SU-DHL-6 (cell line): ENCODE measurements at regions not wholly inside any gene's neighbourhood (a gene's known extent, or its start where the extent isn't known, plus 50 kb on each side); places are given as distances from the start of the nearest gene placed in this dataset.
A peak's percentile ranks its signal among the peaks of the same experiment; 100 is the strongest.

Experiments used
- H2AFZ ChIP-seq: fragments of 200-600 bp; sonication (generic); 2 replicates; pipeline ENCODE4 v1.6.1; 2014; ENCODE audit warnings: low read depth, mild to moderate bottlenecking, moderate library complexity, mixed read lengths, antibody characterized with exemption, low read length; ENCODE audit not compliant: severe bottlenecking
- H3F3A ChIP-seq: fragments of 200-600 bp; shearing (Covaris generic); 2 replicates; pipeline ENCODE4 v1.6.0; 2016; ENCODE audit warnings: antibody characterized with exemption, mild to moderate bottlenecking; ENCODE audit not compliant: insufficient read depth
- H3K27ac ChIP-seq: fragments of 200-600 bp; sonication (generic); 2 replicates; pipeline ENCODE4 v1.5.1; 2016; ENCODE audit warnings: low read depth, mild to moderate bottlenecking, low read length, moderate library complexity, mixed read lengths
- H3K27me3 ChIP-seq: fragments of 200-600 bp; sonication (generic), shearing (Covaris generic); 2 replicates; pipeline ENCODE4 v1.6.0; 2014; ENCODE audit warnings: mild to moderate bottlenecking, low read length
- H3K36me3 ChIP-seq: fragments of 200-600 bp; sonication (generic); 2 replicates; pipeline ENCODE4 v1.6.1; 2014; ENCODE audit warnings: mild to moderate bottlenecking, low read length, mixed read lengths
- H3K4me2 ChIP-seq: fragments of 300-600, 200-600 bp; shearing (Covaris generic), sonication (generic); 2 replicates; pipeline ENCODE4 v1.6.0; 2014; ENCODE audit warnings: low read length, low read depth, mild to moderate bottlenecking; ENCODE audit not compliant: poor library complexity, severe bottlenecking
- H3K4me3 ChIP-seq: fragments of 200-600 bp; sonication (generic); 2 replicates; pipeline ENCODE4 v1.5.1; 2014; ENCODE audit warnings: antibody characterized with exemption, low read length, mild to moderate bottlenecking, mixed read lengths; ENCODE audit not compliant: insufficient read depth, poor library complexity, severe bottlenecking
- H3K79me2 ChIP-seq: fragments of 200-600 bp; sonication (generic); 2 replicates; pipeline ENCODE4 v1.6.1; 2014; ENCODE audit warnings: mild to moderate bottlenecking, low read length, moderate library complexity; ENCODE audit not compliant: insufficient read depth
- H3K9ac ChIP-seq: fragments of 200-600 bp; sonication (generic); 2 replicates; pipeline ENCODE4 v1.7.0; 2014; ENCODE audit warnings: mild to moderate bottlenecking, low read length
- H3K9me2 ChIP-seq: fragments of 200-600 bp; sonication (generic); replicated peaks from 2 replicates; pipeline ENCODE4 v1.6.1; 2014; ENCODE audit warnings: low read length; ENCODE audit not compliant: insufficient read depth
- H3K9me3 ChIP-seq: fragments of 200-600 bp; sonication (generic); 2 replicates; pipeline ENCODE4 v1.6.1; 2014; ENCODE audit warnings: low read length, mixed read lengths; ENCODE audit not compliant: insufficient read depth
- H4K20me1 ChIP-seq: fragments of 200-600 bp; sonication (generic); 2 replicates; pipeline ENCODE4 v1.6.1; 2014; ENCODE audit warnings: low read depth, mild to moderate bottlenecking, antibody characterized with exemption, low read length, moderate library complexity, mixed read lengths
- EZH2phosphoT487 ChIP-seq: fragments of 200-600 bp; sonication (generic), shearing (Covaris generic); conservative IDR thresholded peaks from 2 replicates; pipeline ENCODE4 v1.6.1; 2018; ENCODE audit warnings: mild to moderate bottlenecking, antibody characterized with exemption, low read length, moderate library complexity, mixed read lengths
- TF ChIP-seq, protein P1 (sequence below): fragments of 200-600 bp; sonication (generic); IDR thresholded peaks from one replicate; pipeline ENCODE4 v1.5.1; 2017; ENCODE audit warnings: antibody characterized with exemption, mild to moderate bottlenecking, low read length, moderate library complexity; ENCODE audit not compliant: insufficient read depth, poor library complexity, severe bottlenecking

- no peak for TF ChIP-seq EZH2phosphoT487
- TF ChIP-seq, protein P1, sequence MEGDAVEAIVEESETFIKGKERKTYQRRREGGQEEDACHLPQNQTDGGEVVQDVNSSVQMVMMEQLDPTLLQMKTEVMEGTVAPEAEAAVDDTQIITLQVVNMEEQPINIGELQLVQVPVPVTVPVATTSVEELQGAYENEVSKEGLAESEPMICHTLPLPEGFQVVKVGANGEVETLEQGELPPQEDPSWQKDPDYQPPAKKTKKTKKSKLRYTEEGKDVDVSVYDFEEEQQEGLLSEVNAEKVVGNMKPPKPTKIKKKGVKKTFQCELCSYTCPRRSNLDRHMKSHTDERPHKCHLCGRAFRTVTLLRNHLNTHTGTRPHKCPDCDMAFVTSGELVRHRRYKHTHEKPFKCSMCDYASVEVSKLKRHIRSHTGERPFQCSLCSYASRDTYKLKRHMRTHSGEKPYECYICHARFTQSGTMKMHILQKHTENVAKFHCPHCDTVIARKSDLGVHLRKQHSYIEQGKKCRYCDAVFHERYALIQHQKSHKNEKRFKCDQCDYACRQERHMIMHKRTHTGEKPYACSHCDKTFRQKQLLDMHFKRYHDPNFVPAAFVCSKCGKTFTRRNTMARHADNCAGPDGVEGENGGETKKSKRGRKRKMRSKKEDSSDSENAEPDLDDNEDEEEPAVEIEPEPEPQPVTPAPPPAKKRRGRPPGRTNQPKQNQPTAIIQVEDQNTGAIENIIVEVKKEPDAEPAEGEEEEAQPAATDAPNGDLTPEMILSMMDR, result no peak
- no peaks in the 10 kb centered on the region for H4K20me1 ChIP-seq
These were observed 361.1 kb downstream of the MAN2A1 start for GRCh38 chr5:110050640-110051345.

GRCh38 chr5:110053205-110053604 is 363.5 kb downstream of the MAN2A1 start:
- Histone ChIP-seq H2AFZ (no peak overlapping the region), H4K20me1 (no peaks in the 10 kb centered on the region), H3K79me2 (no peaks in the 10 kb centered on the region), H3K4me2 (no peak overlapping the region), H3K36me3 (no peaks in the 10 kb centered on the region), H3K9ac (no peak overlapping the region), H3K9me3 (no peaks in the 10 kb centered on the region), H3K4me3 (no peak overlapping the region), H3K27ac (no peak overlapping the region), H3K9me2 (no peaks in the 10 kb centered on the region), H3K27me3 (no peaks in the 10 kb centered on the region), H3F3A (no peaks in the 10 kb centered on the region)
- no peak for TF ChIP-seq EZH2phosphoT487
- TF ChIP-seq, protein P1, result no peak

More at GRCh38 chr5:110050640-110051345, 361.1 kb downstream of the MAN2A1 start:
- no peak overlapping the region for H2AFZ ChIP-seq
- H3F3A ChIP-seq, result no peaks in the 10 kb centered on the region
- H3K36me3 ChIP-seq, result no peaks in the 10 kb centered on the region
- H3K9me2 ChIP-seq, result no peaks in the 10 kb centered on the region
- H3K4me2 ChIP-seq, result no peak overlapping the region
- no peak overlapping the region for H3K9ac ChIP-seq
- no peaks in the 10 kb centered on the region for H3K27me3 ChIP-seq
- no peak overlapping the region for H3K27ac ChIP-seq
- no peaks in the 10 kb centered on the region for H3K9me3 ChIP-seq
- H3K4me3 ChIP-seq, result no peak overlapping the region
- no peaks in the 10 kb centered on the region for H3K79me2 ChIP-seq

DNA sequence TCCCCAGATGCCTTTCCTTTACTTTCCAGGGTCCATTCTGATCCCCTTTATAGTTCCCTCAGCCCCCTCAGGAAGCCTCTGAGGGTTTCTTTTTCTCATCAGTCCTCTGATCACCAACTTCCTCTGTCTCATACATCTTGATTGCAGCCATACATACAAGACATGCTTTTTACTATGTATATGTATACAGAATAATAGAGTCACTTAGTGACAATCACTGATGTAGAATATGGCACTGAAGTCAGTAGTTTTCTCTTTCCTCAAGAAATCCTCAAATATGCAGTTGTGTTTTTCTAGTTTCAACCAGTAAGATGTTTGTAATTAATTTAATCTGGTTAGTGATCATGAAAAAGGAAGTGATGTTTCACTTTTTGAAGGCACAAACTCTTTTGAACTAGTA is 364.1 kb downstream of the MAN2A1 start:
- no peaks in the 10 kb centered on the region for H3K27me3 ChIP-seq
- H3K4me2 ChIP-seq, result peak overlapping the region; percentile 6
- H2AFZ ChIP-seq, result no peak overlapping the region
- no peak overlapping the region for H3K4me3 ChIP-seq
- no peaks in the 10 kb centered on the region for H3K36me3 ChIP-seq
- no peaks in the 10 kb centered on the region for H3K9me3 ChIP-seq
- H3K27ac ChIP-seq, result no peak overlapping the region
- no peaks in the 10 kb centered on the region for H3K79me2 ChIP-seq
- H3K9ac ChIP-seq, result no peak overlapping the region
- H3K9me2 ChIP-seq, result no peaks in the 10 kb centered on the region
- H4K20me1 ChIP-seq, result no peaks in the 10 kb centered on the region
- H3F3A ChIP-seq, result no peaks in the 10 kb centered on the region
- TF ChIP-seq, protein P1, result no peak
- no peak for TF ChIP-seq EZH2phosphoT487
